Uterus (tissue), 3 donors: ENCODE measurements at regions not wholly inside any gene's neighbourhood (a gene's known extent, or its start where the extent isn't known, plus 50 kb on each side); places are given as distances from the start of the nearest gene placed in this dataset.

ENCODE experiments used
- DNase-seq, 2 donors: peaks; one replicate each; pipeline ENCODE4 v3.0.0-alpha.2; 2019 to 2020
- H3K27ac ChIP-seq, 2 donors: fragments of 200-600 bp; sonication (generic); 1 replicate in 1 of 2; 2 replicates in 1 of 2; pipeline ENCODE4 v1.5.1; 2016 to 2018
- H3K27me3 ChIP-seq, 2 donors: fragments of 200-600 bp; sonication (generic); one replicate each; pipeline ENCODE4 v1.5.1; 2018 to 2019; ENCODE audit warnings: control low read depth in 1 of 2
- H3K36me3 ChIP-seq, 2 donors: fragments of 200-600 bp; sonication (generic); one replicate each; pipeline ENCODE4 v1.5.1; 2019; ENCODE audit warnings: control low read depth in 1 of 2
- H3K4me1 ChIP-seq, 2 donors: fragments of 200-600 bp; sonication (generic); one replicate each; pipeline ENCODE4 v1.5.1; 2018 to 2019; ENCODE audit warnings: control low read depth in 1 of 2
- H3K4me3 ChIP-seq, 2 donors: fragments of 200-600 bp; sonication (generic); 1 replicate in 1 of 2; 2 replicates in 1 of 2; pipeline ENCODE4 v1.5.1; 2018 to 2019; ENCODE audit warnings: mild to moderate bottlenecking in 1 of 2
- H3K9me3 ChIP-seq, 2 donors: fragments of 200-600 bp; sonication (generic); one replicate each; pipeline ENCODE4 v1.5.1; 2019; ENCODE audit warnings: control low read depth in 1 of 2
- POLR2A ChIP-seq, 2 donors: fragments of 450-650 bp; IDR thresholded peaks; one replicate each; pipeline ENCODE4 v1.6.1; 2016; ENCODE audit warnings: antibody characterized with exemption in 2 of 2, mild to moderate bottlenecking in 1 of 2, moderate library complexity in 1 of 2
- intact Hi-C: fragments of 100-400 bp; cut with DNase I; formaldehyde crosslinking; loops from one replicate; pipeline ENCODE4 v1.15.1; 2023; ENCODE audit warnings: low total_unique reads
- TF ChIP-seq, protein P1 (sequence below), 4 experiments: fragments of 200-600 bp in 2 of 4; fragments of 450-650 bp in 2 of 4; sonication (generic) in 2 of 4; IDR thresholded peaks; one replicate each; pipeline ENCODE4 v1.5.1; 2016 to 2019; ENCODE audit warnings: antibody characterized with exemption in 4 of 4, mild to moderate bottlenecking in 2 of 4, moderate library complexity in 1 of 4
- donor health status: DM: yes; HTN: yes; CAD: no.

GRCh38 chr4:171007618-171008390, 805.4 kb upstream of the GALNTL6 start:
- H3K27ac ChIP-seq = no peak overlapping the region
- no peaks in the 10 kb centered on the region for H3K9me3 ChIP-seq
- H3K36me3 ChIP-seq = no peaks in the 10 kb centered on the region
- no peak for DNase-seq
- intact Hi-C loops = no loop called here
- no peaks in the 10 kb centered on the region for H3K4me1 ChIP-seq
- no peaks in the 10 kb centered on the region for H3K27me3 ChIP-seq
- H3K4me3 ChIP-seq = no peak overlapping the region
- TF ChIP-seq, protein P1, sequence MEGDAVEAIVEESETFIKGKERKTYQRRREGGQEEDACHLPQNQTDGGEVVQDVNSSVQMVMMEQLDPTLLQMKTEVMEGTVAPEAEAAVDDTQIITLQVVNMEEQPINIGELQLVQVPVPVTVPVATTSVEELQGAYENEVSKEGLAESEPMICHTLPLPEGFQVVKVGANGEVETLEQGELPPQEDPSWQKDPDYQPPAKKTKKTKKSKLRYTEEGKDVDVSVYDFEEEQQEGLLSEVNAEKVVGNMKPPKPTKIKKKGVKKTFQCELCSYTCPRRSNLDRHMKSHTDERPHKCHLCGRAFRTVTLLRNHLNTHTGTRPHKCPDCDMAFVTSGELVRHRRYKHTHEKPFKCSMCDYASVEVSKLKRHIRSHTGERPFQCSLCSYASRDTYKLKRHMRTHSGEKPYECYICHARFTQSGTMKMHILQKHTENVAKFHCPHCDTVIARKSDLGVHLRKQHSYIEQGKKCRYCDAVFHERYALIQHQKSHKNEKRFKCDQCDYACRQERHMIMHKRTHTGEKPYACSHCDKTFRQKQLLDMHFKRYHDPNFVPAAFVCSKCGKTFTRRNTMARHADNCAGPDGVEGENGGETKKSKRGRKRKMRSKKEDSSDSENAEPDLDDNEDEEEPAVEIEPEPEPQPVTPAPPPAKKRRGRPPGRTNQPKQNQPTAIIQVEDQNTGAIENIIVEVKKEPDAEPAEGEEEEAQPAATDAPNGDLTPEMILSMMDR (IDR thresholded peaks at IDR 0.05) = no peak
- no peak for TF ChIP-seq POLR2A (IDR thresholded peaks at IDR 0.05)

DNA sequence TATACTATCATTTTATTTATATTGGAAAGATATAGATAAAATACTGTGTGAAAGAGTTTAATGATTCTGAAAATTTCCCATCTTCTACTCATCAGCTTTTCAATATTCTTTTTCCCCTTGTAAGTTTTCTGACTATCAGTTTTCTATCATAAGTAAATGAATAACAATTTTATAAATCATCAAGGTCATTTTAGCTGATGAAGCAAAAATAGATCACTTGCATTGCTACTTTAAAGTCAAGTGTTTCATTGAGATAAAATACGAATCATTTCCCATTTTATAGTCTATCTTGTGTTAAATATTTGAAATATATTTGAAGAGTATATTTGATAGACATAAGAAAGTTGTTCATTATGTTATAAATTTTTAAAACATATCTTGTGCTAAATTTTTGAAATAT, 811.0 kb upstream of the GALNTL6 start:
- Histone ChIP-seq H3K27ac (no peak overlapping the region), H3K4me1 (no peaks in the 10 kb centered on the region), H3K9me3 (no peaks in the 10 kb centered on the region), H3K4me3 (no peak overlapping the region), H3K36me3 (peaks cover 0 to 3% of the 10 kb centered on the region in 2 donors), H3K27me3 (no peaks in the 10 kb centered on the region)
- intact Hi-C loops = no loop called here
- no peak for TF ChIP-seq POLR2A (IDR thresholded peaks at IDR 0.05)
- TF ChIP-seq, protein P1 (IDR thresholded peaks at IDR 0.05) = no peak
- no peak for DNase-seq

DNA sequence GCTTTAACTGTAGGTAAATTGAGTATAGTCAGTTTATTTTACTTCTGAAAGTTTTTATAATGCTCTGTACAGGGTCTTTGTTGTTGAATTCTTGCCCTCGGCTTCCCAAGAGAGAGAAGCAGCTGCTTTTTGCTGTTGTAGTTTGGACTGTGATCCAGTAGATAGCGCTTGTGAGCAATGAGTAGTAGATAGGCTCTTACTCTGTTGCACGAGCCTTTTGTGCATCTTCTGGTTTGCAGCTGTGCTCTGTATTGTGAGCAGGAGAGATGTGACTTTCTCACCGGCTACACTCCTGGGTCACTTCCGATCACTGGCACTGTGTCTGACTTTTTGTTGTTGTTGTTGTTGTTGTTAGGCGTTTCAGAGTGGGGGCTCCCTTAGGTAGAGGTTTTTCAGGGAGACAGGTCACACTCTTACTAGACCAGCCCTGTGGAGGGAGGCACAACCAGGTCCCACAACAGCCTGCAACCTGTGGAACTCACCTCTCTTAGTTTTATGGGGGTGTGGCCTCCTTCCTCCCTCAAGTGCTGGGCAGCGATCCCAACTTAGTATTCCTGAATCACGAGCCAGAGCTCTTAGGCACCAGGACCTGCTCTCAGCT, 822.1 kb upstream of the GALNTL6 start:
- Histone ChIP-seq H3K4me3 (no peak overlapping the region), H3K36me3 (no peaks in the 10 kb centered on the region), H3K9me3 (no peaks in the 10 kb centered on the region), H3K4me1 (no peaks in the 10 kb centered on the region), H3K27ac (no peak overlapping the region), H3K27me3 (no peaks in the 10 kb centered on the region)
- no peak for TF ChIP-seq POLR2A (IDR thresholded peaks at IDR 0.05)
- TF ChIP-seq, protein P1 (IDR thresholded peaks at IDR 0.05) = no peak
- no peak for DNase-seq
- intact Hi-C loops = no loop called here

DNA sequence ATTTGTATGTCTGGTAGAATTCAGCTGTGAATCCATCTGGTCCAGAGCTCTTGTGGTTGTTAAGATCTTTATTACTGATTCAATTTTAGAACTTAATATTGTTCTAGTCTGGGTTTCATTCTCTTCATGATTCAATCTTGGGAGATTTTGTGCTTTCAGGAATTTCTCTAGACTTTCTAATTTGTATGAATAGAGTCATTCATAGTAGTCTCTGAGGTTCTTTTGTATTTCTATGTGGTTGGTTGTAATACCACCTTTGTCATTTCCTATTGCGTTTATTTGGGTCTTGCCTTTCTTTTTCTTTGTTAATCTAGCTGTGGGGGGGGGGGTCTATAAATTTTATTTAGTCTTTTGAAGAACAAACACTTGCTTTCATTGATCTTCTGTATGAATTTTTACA, 824.8 kb upstream of the GALNTL6 start:
- Histone ChIP-seq H3K9me3 (no peaks in the 10 kb centered on the region), H3K27me3 (no peaks in the 10 kb centered on the region), H3K36me3 (no peaks in the 10 kb centered on the region), H3K4me1 (no peaks in the 10 kb centered on the region), H3K4me3 (no peak overlapping the region), H3K27ac (no peak overlapping the region)
- DNase-seq = no peak
- intact Hi-C loops = no loop called here
- no peak for TF ChIP-seq POLR2A (IDR thresholded peaks at IDR 0.05)
- TF ChIP-seq, protein P1 (IDR thresholded peaks at IDR 0.05) = no peak

DNA sequence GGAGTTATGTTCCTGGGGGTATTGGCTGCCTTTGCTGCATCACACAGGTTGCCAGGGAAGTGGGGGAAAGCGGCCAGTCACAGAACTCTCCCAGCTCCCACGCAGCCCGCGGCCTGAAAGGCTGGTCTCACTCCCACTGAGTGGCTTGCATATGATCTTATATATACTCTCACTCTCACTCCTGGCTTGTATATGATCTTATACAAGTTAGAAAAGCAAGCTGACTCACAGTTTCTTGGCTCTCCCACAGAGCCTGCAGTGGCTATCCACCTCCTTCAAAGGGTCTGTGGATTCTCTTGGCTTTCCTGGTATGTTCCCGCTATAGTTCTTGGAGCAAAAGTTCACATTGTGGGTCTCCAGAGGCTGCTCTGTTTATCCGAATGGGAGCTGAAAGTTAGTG, 833.5 kb upstream of the GALNTL6 start:
- H3K27me3 ChIP-seq = no peaks in the 10 kb centered on the region
- intact Hi-C loops = no loop called here
- H3K4me3 ChIP-seq = no peak overlapping the region
- H3K27ac ChIP-seq = no peak overlapping the region
- H3K36me3 ChIP-seq = no peaks in the 10 kb centered on the region
- DNase-seq = peak in 1 of 2 donors; percentile 47
- H3K4me1 ChIP-seq = no peaks in the 10 kb centered on the region
- TF ChIP-seq POLR2A (IDR thresholded peaks at IDR 0.05) = no peak
- TF ChIP-seq, protein P1 (IDR thresholded peaks at IDR 0.05) = no peak
- no peaks in the 10 kb centered on the region for H3K9me3 ChIP-seq
